ENCODE measurements at regions not wholly inside any gene's neighbourhood (a gene's known extent, or its start where the extent isn't known, plus 50 kb on each side); places are given as distances from the start of the nearest gene placed in this dataset.

DNA sequence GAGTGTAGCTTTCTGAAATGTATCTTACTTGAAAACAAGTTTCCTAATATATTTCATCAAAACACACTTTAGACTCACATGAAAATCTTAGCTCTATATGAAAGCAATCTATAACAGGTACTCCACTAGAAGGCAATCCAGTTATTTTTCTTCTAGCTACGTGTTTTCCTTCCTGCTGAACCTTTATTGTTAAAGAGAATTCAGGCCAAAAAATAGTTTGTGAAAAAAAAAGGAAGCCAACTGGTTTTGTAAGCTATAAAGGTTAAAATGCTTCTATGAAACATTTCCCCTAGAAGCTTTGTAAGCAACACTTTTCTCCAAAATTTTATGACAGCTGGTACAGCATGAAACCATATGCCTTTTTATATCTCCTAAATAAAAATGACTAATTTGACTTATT lies 304.7 kb upstream of the DIAPH2 start:
- no peak overlapping the region for H3K4me2 ChIP-seq (ENCODE audit: insufficient read depth in 1 of 2, low read depth in 2 of 2, low read length in 2 of 2)
- H3K14ac ChIP-seq (ENCODE audit: insufficient read length), result no peak overlapping the region
- no peak overlapping the region for H2BK120ac ChIP-seq (replicated peaks; ENCODE audit: low read depth, low read length)
- no peak overlapping the region for H3K4me3 ChIP-seq (ENCODE audit: extremely low read depth in 1 of 4, insufficient read depth in 2 of 4, low read depth in 3 of 4, low read length in 4 of 4)
- H2AFZ ChIP-seq (ENCODE audit: low read length), result no peak overlapping the region
- no peaks in the 10 kb centered on the region for H3K36me3 ChIP-seq (ENCODE audit: control insufficient read depth in 2 of 4, insufficient read depth in 4 of 4, low read length in 3 of 4)
- no peaks in the 10 kb centered on the region for H3K79me1 ChIP-seq (ENCODE audit: low read depth, low read length)
- no peak overlapping the region for H2BK15ac ChIP-seq (ENCODE audit: low read length)
- POLR2A ChIA-PET (ENCODE audit: partially characterized antibody), result no interaction called here
- no peak overlapping the region for H3K4ac ChIP-seq (replicated peaks; ENCODE audit: insufficient read length, low read depth, low read length)
- no peak overlapping the region for H3K27ac ChIP-seq (ENCODE audit: low read depth, low read length)
- CTCF ChIA-PET (ENCODE audit: partially characterized antibody), result interaction anchor here (0.6 kb wide), 1 partner anchor 390 kb away, joined by 4 read pairs; no protein-coding TSS in a partner anchor
- no peak overlapping the region for H4K8ac ChIP-seq (ENCODE audit: extremely low read depth, insufficient read depth, low read length)
- no peak overlapping the region for H4K91ac ChIP-seq (replicated peaks; ENCODE audit: insufficient read length, low read length)
- no peaks in the 10 kb centered on the region for H3K79me2 ChIP-seq (ENCODE audit: control insufficient read depth in 1 of 2, insufficient read depth in 2 of 2, low read length in 2 of 2)
- no peaks in the 10 kb centered on the region for H3K4me1 ChIP-seq (replicated peaks in 1 of 4; ENCODE audit: control insufficient read depth in 3 of 4, insufficient read depth in 4 of 4, low read length in 3 of 4)
- FAIRE-seq, result no peak
- no peak overlapping the region for H2AK5ac ChIP-seq (ENCODE audit: low read depth, low read length)
- WGBS, 2 experiments (ENCODE audit: extremely low coverage in 1 of 2, insufficient coverage in 1 of 2, insufficient read length in 1 of 2, insufficient replicate concordance in 2 of 2, low coverage in 1 of 2, low lambda C conversion rate in 2 of 2, missing lambda C conversion rate in 1 of 2), result 67% methylated on average over 1 of the region's 1 CpG; no CpG with 5 or more reads in 1 of the 2 experiments
- no peaks in the 10 kb centered on the region for H3K9me3 ChIP-seq (ENCODE audit: insufficient read depth in 2 of 2, low read depth in 1 of 2, low read length in 1 of 2)
- no peak overlapping the region for H3K18ac ChIP-seq (ENCODE audit: extremely low read depth, low read length)
- H2BK5ac ChIP-seq (ENCODE audit: low read depth, low read length), result no peak overlapping the region
- DNase-seq (ENCODE audit: low read depth in 1 of 2, low spot score in 2 of 2), result no peak
- H2BK12ac ChIP-seq (ENCODE audit: low read depth, low read length), result no peak overlapping the region
- no peak overlapping the region for H3K9ac ChIP-seq (replicated peaks in 1 of 4; ENCODE audit: extremely low read depth in 1 of 4, low read depth in 3 of 4, low read length in 3 of 4)
- H3K27me3 ChIP-seq (replicated peaks in 1 of 4; ENCODE audit: control insufficient read depth in 3 of 4, extremely low read depth in 1 of 4, insufficient read depth in 3 of 4, low read length in 3 of 4), result no peaks in the 10 kb centered on the region
- no peaks in the 10 kb centered on the region for H4K20me1 ChIP-seq (replicated peaks in 1 of 2; ENCODE audit: control insufficient read depth in 1 of 2, insufficient read depth in 2 of 2, low read length in 2 of 2)
- H2BK20ac ChIP-seq (ENCODE audit: low read length), result no peak overlapping the region
- no peak overlapping the region for H4K5ac ChIP-seq (ENCODE audit: insufficient read length, low read depth, low read length)
- H3K56ac ChIP-seq (replicated peaks; ENCODE audit: insufficient read length, low read depth, low read length), result no peak overlapping the region
- H3K23ac ChIP-seq (ENCODE audit: insufficient read length), result no peak overlapping the region
- no peaks in the 10 kb centered on the region for H3K23me2 ChIP-seq (ENCODE audit: low read depth, low read length)
- no peak for TF ChIP-seq RXRA (IDR thresholded peaks at IDR 0.05; ENCODE audit: insufficient read depth, low read depth, low read length)
- TF ChIP-seq PHF8 (conservative IDR thresholded peaks at IDR 0.05; ENCODE audit: low read depth, low read length), result no peak
- no peak for TF ChIP-seq EP300 (IDR thresholded peaks at IDR 0.05; ENCODE audit: borderline replicate concordance in 1 of 2, low read depth in 2 of 2, low read length in 2 of 2)
